HG03095 (cell line): ENCODE measurements at regions not wholly inside any gene's neighbourhood (a gene's known extent, or its start where the extent isn't known, plus 50 kb on each side); places are given as distances from the start of the nearest gene placed in this dataset.

Experiments
- ATAC-seq: cut with Tn5 transposase; IDR thresholded peaks from one replicate; pipeline ENCODE4 v1.9.1; 2021; ENCODE audit warnings: moderate library complexity; ENCODE audit not compliant: unreplicated experiment

- no peak for ATAC-seq
Observed at GRCh38 chr3:146851665-146852064, 246.5 kb upstream of the PLSCR5 start.

GRCh38 chr3:146845361-146845760 lies 240.2 kb upstream of the PLSCR5 start:
- no peak for ATAC-seq

- ATAC-seq = no peak
Observed at GRCh38 chr3:146843476-146843875, 238.3 kb upstream of the PLSCR5 start.

- no peak for ATAC-seq
Observed at GRCh38 chr3:146839727-146840375, 234.7 kb upstream of the PLSCR5 start.

GRCh38 chr3:146838221-146838620 lies 233.1 kb upstream of the PLSCR5 start:
- ATAC-seq = no peak

- ATAC-seq = no peak
Observed at GRCh38 chr3:146834917-146835316, 229.8 kb upstream of the PLSCR5 start.

GRCh38 chr3:146832857-146833458 lies 227.8 kb upstream of the PLSCR5 start:
- no peak for ATAC-seq

- no peak for ATAC-seq
Observed at GRCh38 chr3:146831659-146832058, 226.5 kb upstream of the PLSCR5 start.

GRCh38 chr3:146830231-146830630 lies 225.1 kb upstream of the PLSCR5 start:
- ATAC-seq = no peak

GRCh38 chr3:146827836-146828235 lies 222.7 kb upstream of the PLSCR5 start:
- ATAC-seq = no peak

- no peak for ATAC-seq
Observed at GRCh38 chr3:146823622-146824021, 218.5 kb upstream of the PLSCR5 start.

- ATAC-seq = no peak
Observed at GRCh38 chr3:146818866-146819265, 213.7 kb upstream of the PLSCR5 start.

GRCh38 chr3:146818301-146818700 lies 213.2 kb upstream of the PLSCR5 start:
- ATAC-seq = no peak

GRCh38 chr3:146817704-146818103 lies 212.6 kb upstream of the PLSCR5 start:
- no peak for ATAC-seq

- no peak for ATAC-seq
Observed at GRCh38 chr3:146814601-146815315, 209.6 kb upstream of the PLSCR5 start.

GRCh38 chr3:146813496-146813895 lies 208.3 kb upstream of the PLSCR5 start:
- no peak for ATAC-seq

- ATAC-seq = no peak
Observed at GRCh38 chr3:146803745-146804144, 198.6 kb upstream of the PLSCR5 start.

- no peak for ATAC-seq
Observed at GRCh38 chr3:146801492-146801891, 196.3 kb upstream of the PLSCR5 start.

- ATAC-seq = no peak
Observed at GRCh38 chr3:146800484-146800883, 195.3 kb upstream of the PLSCR5 start.

GRCh38 chr3:146796078-146796477 lies 190.9 kb upstream of the PLSCR5 start:
- no peak for ATAC-seq

- ATAC-seq = no peak
Observed at GRCh38 chr3:146783446-146783845, 178.3 kb upstream of the PLSCR5 start.

GRCh38 chr3:146781606-146782005 lies 176.5 kb upstream of the PLSCR5 start:
- no peak for ATAC-seq
